ENCODE measurements at regions not wholly inside any gene's neighbourhood (a gene's known extent, or its start where the extent isn't known, plus 50 kb on each side); places are given as distances from the start of the nearest gene placed in this dataset.

- Histone ChIP-seq H3K27me3 (ENCODE audit: low read depth) (no peaks in the 10 kb centered on the region), H3K4me3 (no peak overlapping the region), H3K9me3 (replicated peaks) (no peaks in the 10 kb centered on the region), H3K27ac (replicated peaks) (no peak overlapping the region), H3K4me1 (no peaks in the 10 kb centered on the region), H3K36me3 (no peaks in the 10 kb centered on the region)
- intact Hi-C loops (cut with micrococcal nuclease), result no loop called here
- DNase-seq, result no peak
- no peak for TF ChIP-seq CTCF (IDR thresholded peaks at IDR 0.05; ENCODE audit: borderline replicate concordance)
Observed at GRCh38 chr2:167489325-167489724, 601.0 kb downstream of the XIRP2 start.

- no peak overlapping the region for H3K27ac ChIP-seq (replicated peaks)
- no peak for DNase-seq
- intact Hi-C loops (cut with micrococcal nuclease), result no loop called here
- no peak for TF ChIP-seq CTCF (IDR thresholded peaks at IDR 0.05; ENCODE audit: borderline replicate concordance)
- no peaks in the 10 kb centered on the region for H3K4me1 ChIP-seq
- no peaks in the 10 kb centered on the region for H3K9me3 ChIP-seq (replicated peaks)
- no peaks in the 10 kb centered on the region for H3K36me3 ChIP-seq
- no peak overlapping the region for H3K4me3 ChIP-seq
- no peaks in the 10 kb centered on the region for H3K27me3 ChIP-seq (ENCODE audit: low read depth)
Observed at GRCh38 chr2:167487728-167488127, 599.4 kb downstream of the XIRP2 start.

GRCh38 chr2:167484875-167485274, 596.6 kb downstream of the XIRP2 start:
- H3K27me3 ChIP-seq (ENCODE audit: low read depth), result no peaks in the 10 kb centered on the region
- DNase-seq, result no peak
- H3K4me3 ChIP-seq, result no peak overlapping the region
- H3K27ac ChIP-seq (replicated peaks), result no peak overlapping the region
- intact Hi-C loops (cut with micrococcal nuclease), result no loop called here
- no peak for TF ChIP-seq CTCF (IDR thresholded peaks at IDR 0.05; ENCODE audit: borderline replicate concordance)
- H3K9me3 ChIP-seq (replicated peaks), result no peaks in the 10 kb centered on the region
- H3K36me3 ChIP-seq, result no peaks in the 10 kb centered on the region
- no peaks in the 10 kb centered on the region for H3K4me1 ChIP-seq

GRCh38 chr2:167480986-167481309, 592.7 kb downstream of the XIRP2 start:
- Histone ChIP-seq H3K27ac (replicated peaks) (no peak overlapping the region), H3K4me3 (no peak overlapping the region), H3K36me3 (no peaks in the 10 kb centered on the region), H3K4me1 (no peaks in the 10 kb centered on the region), H3K9me3 (replicated peaks) (no peaks in the 10 kb centered on the region), H3K27me3 (ENCODE audit: low read depth) (no peaks in the 10 kb centered on the region)
- no peak for TF ChIP-seq CTCF (IDR thresholded peaks at IDR 0.05; ENCODE audit: borderline replicate concordance)
- intact Hi-C loops (cut with micrococcal nuclease), result no loop called here
- DNase-seq, result no peak

- no peaks in the 10 kb centered on the region for H3K36me3 ChIP-seq
- no peak for TF ChIP-seq CTCF (IDR thresholded peaks at IDR 0.05; ENCODE audit: borderline replicate concordance)
- no peaks in the 10 kb centered on the region for H3K9me3 ChIP-seq (replicated peaks)
- H3K4me1 ChIP-seq, result no peaks in the 10 kb centered on the region
- intact Hi-C loops (cut with micrococcal nuclease), result no loop called here
- no peak for DNase-seq
- H3K27ac ChIP-seq (replicated peaks), result no peak overlapping the region
- H3K27me3 ChIP-seq (ENCODE audit: low read depth), result no peaks in the 10 kb centered on the region
- H3K4me3 ChIP-seq, result no peak overlapping the region
Observed at GRCh38 chr2:167480232-167480985, 592.1 kb downstream of the XIRP2 start.

All from left ventricle myocardium inferior (tissue), 1 donor.